WTC11 (cell line): ENCODE measurements at regions not wholly inside any gene's neighbourhood (a gene's known extent, or its start where the extent isn't known, plus 50 kb on each side); places are given as distances from the start of the nearest gene placed in this dataset.

Source experiments
- ATAC-seq: fragments of 200-7000 bp; cut with Tn5 transposase; 2 replicates; pipeline ENCODE4 v1.10.0; 2021; ENCODE audit warnings: mild to moderate bottlenecking, moderate library complexity
- CTCF ChIA-PET: fragments of 300-600 bp; sonication (Branson Sonifier 250); formaldehyde crosslinking; loops from one replicate; lab custom pipeline; 2021; ENCODE audit warnings: antibody characterized with exemption; lab: Charles Lee
- POLR2A ChIA-PET: fragments of 350-600 bp; sonication (Branson Sonifier 250); formaldehyde crosslinking; loops from one replicate; lab custom pipeline; 2021; ENCODE audit warnings: antibody characterized with exemption; lab: Charles Lee
- DNase-seq: peaks from one replicate; pipeline ENCODE4 v3.0.0; 2021; ENCODE audit warnings: low spot score
- H3K27ac Mint-ChIP-seq: 2 replicates; pipeline ENCODE4 v1.8.0; 2021; ENCODE audit warnings: mixed read lengths
- H3K27me3 Mint-ChIP-seq: 2 replicates; pipeline ENCODE4 v1.8.0; 2021; ENCODE audit warnings: low read depth, mild to moderate bottlenecking, moderate library complexity, mixed read lengths
- H3K36me3 Mint-ChIP-seq: 2 replicates; pipeline ENCODE4 v1.8.0; 2021; ENCODE audit warnings: mixed read lengths
- H3K4me1 Mint-ChIP-seq: 2 replicates; pipeline ENCODE4 v1.8.0; 2022; ENCODE audit warnings: mixed read lengths
- H3K4me3 Mint-ChIP-seq: 2 replicates; pipeline ENCODE4 v1.8.0; 2021; ENCODE audit warnings: mild to moderate bottlenecking, moderate library complexity, mixed read lengths
- H3K9me3 Mint-ChIP-seq: 2 replicates; pipeline ENCODE4 v1.8.0; 2021; ENCODE audit warnings: mixed read lengths
- AFF4 ChIP-seq: sonication (generic); formaldehyde crosslinking; IDR thresholded peaks from 2 replicates; pipeline ENCODE4 v1.8.1; 2023; ENCODE audit warnings: mild to moderate bottlenecking, missing genetic modification reagents, borderline replicate concordance
- ARID4B ChIP-seq: sonication (generic); formaldehyde crosslinking; IDR thresholded peaks from 2 replicates; pipeline ENCODE4 v1.8.0; 2023; ENCODE audit warnings: missing genetic modification reagents, mild to moderate bottlenecking, borderline replicate concordance
- ATF1 ChIP-seq: sonication (generic); formaldehyde crosslinking; IDR thresholded peaks from 2 replicates; pipeline ENCODE4 v1.8.1; 2023; ENCODE audit warnings: mild to moderate bottlenecking, moderate library complexity, missing genetic modification reagents
- ATF3 ChIP-seq: sonication (generic); formaldehyde crosslinking; conservative IDR thresholded peaks from 2 replicates; pipeline ENCODE4 v1.8.1; 2022; ENCODE audit warnings: mild to moderate bottlenecking, missing genetic modification reagents
- CBFB ChIP-seq: sonication (generic); formaldehyde crosslinking; IDR thresholded peaks from 2 replicates; pipeline ENCODE4 v1.8.1; 2022; ENCODE audit warnings: mild to moderate bottlenecking, low read depth, missing genetic modification reagents
- CREM ChIP-seq: sonication (generic); formaldehyde crosslinking; IDR thresholded peaks from 2 replicates; pipeline ENCODE4 v1.8.1; 2022; ENCODE audit warnings: mild to moderate bottlenecking, missing genetic modification reagents, moderate library complexity
- CTCF ChIP-seq: fragments of 200-600 bp; IDR thresholded peaks from 2 replicates; pipeline ENCODE4 v1.8.0; 2022; ENCODE audit warnings: antibody characterized with exemption
- FOXP1 ChIP-seq: sonication (generic); formaldehyde crosslinking; IDR thresholded peaks from 2 replicates; pipeline ENCODE4 v1.8.0; 2022; ENCODE audit warnings: missing genetic modification reagents, mild to moderate bottlenecking, moderate library complexity, borderline replicate concordance
- GABPB1 ChIP-seq: sonication (generic); formaldehyde crosslinking; IDR thresholded peaks from 2 replicates; pipeline ENCODE4 v1.8.1; 2023; ENCODE audit warnings: mild to moderate bottlenecking, missing genetic modification reagents
- HMGA2 ChIP-seq: fragments of 250-450 bp; sonication (Bioruptor Pico); IDR thresholded peaks from 2 replicates; pipeline ENCODE4 v1.4.0; 2021; ENCODE audit warnings: mild to moderate bottlenecking, moderate library complexity
- MYBL2 ChIP-seq: sonication (generic); formaldehyde crosslinking; IDR thresholded peaks from 2 replicates; pipeline ENCODE4 v1.8.1; 2023; ENCODE audit warnings: mild to moderate bottlenecking, moderate library complexity, missing genetic modification reagents
- NR3C1 ChIP-seq: sonication (generic); formaldehyde crosslinking; conservative IDR thresholded peaks from 2 replicates; pipeline ENCODE4 v1.8.1; 2023; ENCODE audit warnings: low read depth, mild to moderate bottlenecking, missing genetic modification reagents
- RORB ChIP-seq: fragments of 250-450 bp; sonication (Bioruptor Pico); IDR thresholded peaks from 2 replicates; pipeline ENCODE4 v1.9.0; 2021; ENCODE audit warnings: mild to moderate bottlenecking
- SOX15 ChIP-seq: fragments of 250-450 bp; sonication (Bioruptor Pico); IDR thresholded peaks from 2 replicates; pipeline ENCODE4 v1.9.0; 2021; ENCODE audit warnings: mild to moderate bottlenecking
- SP1 ChIP-seq: sonication (generic); formaldehyde crosslinking; conservative IDR thresholded peaks from 2 replicates; pipeline ENCODE4 v1.8.1; 2022; ENCODE audit warnings: missing genetic modification reagents
- TCF7 ChIP-seq: sonication (generic); formaldehyde crosslinking; IDR thresholded peaks from 2 replicates; pipeline ENCODE4 v1.8.0; 2022; ENCODE audit warnings: mild to moderate bottlenecking, low read depth, missing genetic modification reagents, moderate library complexity
- TEAD1 ChIP-seq: sonication (generic); formaldehyde crosslinking; IDR thresholded peaks from 2 replicates; pipeline ENCODE4 v1.8.0; 2022; ENCODE audit warnings: mild to moderate bottlenecking, missing genetic modification reagents
- ZNF121 ChIP-seq: sonication (generic); formaldehyde crosslinking; IDR thresholded peaks from 2 replicates; pipeline ENCODE4 v1.8.0; 2023; ENCODE audit warnings: missing genetic modification reagents
- ZNF396 ChIP-seq: fragments of 250-450 bp; sonication (Bioruptor Pico); IDR thresholded peaks from 2 replicates; pipeline ENCODE4 v1.8.0; 2021; ENCODE audit warnings: mild to moderate bottlenecking, moderate library complexity, borderline replicate concordance
- ZNF416 ChIP-seq: fragments of 250-450 bp; sonication (Bioruptor Pico); IDR thresholded peaks from 2 replicates; pipeline ENCODE4 v1.9.0; 2021; ENCODE audit warnings: mild to moderate bottlenecking, inconsistent platforms
- ZNF671 ChIP-seq: fragments of 250-450 bp; sonication (Bioruptor Pico); IDR thresholded peaks from 2 replicates; pipeline ENCODE4 v1.8.0; 2021; ENCODE audit warnings: mild to moderate bottlenecking
- TF ChIP-seq, protein P1 (sequence below): sonication (generic); formaldehyde crosslinking; IDR thresholded peaks from 2 replicates; pipeline ENCODE4 v1.8.1; 2023; ENCODE audit warnings: mild to moderate bottlenecking, missing genetic modification reagents
- TF ChIP-seq, protein P2 (sequence below): sonication (generic); formaldehyde crosslinking; IDR thresholded peaks from 2 replicates; pipeline ENCODE4 v1.8.1; 2023; ENCODE audit warnings: mild to moderate bottlenecking, missing genetic modification reagents, moderate library complexity
- TF ChIP-seq, protein P3 (sequence below): sonication (generic); formaldehyde crosslinking; IDR thresholded peaks from 2 replicates; pipeline ENCODE4 v1.8.0; 2022; ENCODE audit warnings: mild to moderate bottlenecking, missing genetic modification reagents

DNA sequence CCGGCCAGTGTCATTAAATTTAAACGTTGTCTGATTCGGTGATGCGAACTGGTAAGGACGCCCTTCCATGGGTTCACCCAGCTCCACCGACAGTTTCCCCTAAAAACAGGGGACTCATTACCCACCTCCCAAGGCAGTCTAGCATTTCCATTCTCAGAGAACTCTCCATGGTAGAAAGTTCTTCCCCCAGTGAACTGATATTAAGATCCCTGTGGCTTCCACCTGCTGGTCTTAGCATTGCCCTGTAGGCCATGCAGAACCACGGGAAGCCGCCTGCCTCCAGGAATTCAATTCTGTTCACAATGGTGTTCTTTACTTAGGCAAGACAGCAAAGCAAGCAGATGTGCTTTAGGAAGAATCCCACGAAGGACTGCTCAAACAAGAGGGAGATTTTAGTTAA lies 128.9 kb upstream of the NANOS1 start (continued):
- TF ChIP-seq CTCF, result no peak

- no peak for ATAC-seq
- TF ChIP-seq ZNF416 (CRISPR knock-in tag) (no peak), HMGA2 (no peak), SP1 (CRISPR knock-in tag) (no peak), FOXP1 (CRISPR knock-in tag) (no peak), TEAD1 (CRISPR knock-in tag) (no peak), RORB (CRISPR knock-in tag) (no peak), ATF1 (CRISPR knock-in tag) (no peak), ZNF121 (no peak), GABPB1 (CRISPR knock-in tag) (no peak), AFF4 (CRISPR knock-in tag) (no peak), ZNF671 (no peak), ZNF396 (CRISPR knock-in tag) (no peak), CREM (CRISPR knock-in tag) (no peak), SOX15 (CRISPR knock-in tag) (no peak)
- TF ChIP-seq, protein P1, sequence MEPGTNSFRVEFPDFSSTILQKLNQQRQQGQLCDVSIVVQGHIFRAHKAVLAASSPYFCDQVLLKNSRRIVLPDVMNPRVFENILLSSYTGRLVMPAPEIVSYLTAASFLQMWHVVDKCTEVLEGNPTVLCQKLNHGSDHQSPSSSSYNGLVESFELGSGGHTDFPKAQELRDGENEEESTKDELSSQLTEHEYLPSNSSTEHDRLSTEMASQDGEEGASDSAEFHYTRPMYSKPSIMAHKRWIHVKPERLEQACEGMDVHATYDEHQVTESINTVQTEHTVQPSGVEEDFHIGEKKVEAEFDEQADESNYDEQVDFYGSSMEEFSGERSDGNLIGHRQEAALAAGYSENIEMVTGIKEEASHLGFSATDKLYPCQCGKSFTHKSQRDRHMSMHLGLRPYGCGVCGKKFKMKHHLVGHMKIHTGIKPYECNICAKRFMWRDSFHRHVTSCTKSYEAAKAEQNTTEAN, result no peak
- H3K27me3 Mint-ChIP-seq, result no peaks in the 10 kb centered on the region; the same call in 1 of the 2 replicates
- no peak overlapping the region for H3K4me3 Mint-ChIP-seq
- ChIA-PET POLR2A (no interaction called here), CTCF (no interaction called here)
- H3K9me3 Mint-ChIP-seq, result peaks cover 3% of the 10 kb centered on the region; the same call in 1 of the 2 replicates
- H3K4me1 Mint-ChIP-seq, result no peaks in the 10 kb centered on the region
- no peak overlapping the region for H3K27ac Mint-ChIP-seq
- H3K36me3 Mint-ChIP-seq, result no peaks in the 10 kb centered on the region
- no peak for DNase-seq
Observed at GRCh38 chr10:118901380-118901779, 128.1 kb upstream of the NANOS1 start.

GRCh38 chr10:118901906-118902305 lies 127.6 kb upstream of the NANOS1 start:
- no peak for ATAC-seq
- H3K4me3 Mint-ChIP-seq, result no peak overlapping the region
- H3K27ac Mint-ChIP-seq, result no peak overlapping the region
- POLR2A ChIA-PET, result no interaction called here
- no peaks in the 10 kb centered on the region for H3K4me1 Mint-ChIP-seq
- H3K9me3 Mint-ChIP-seq, result peaks cover 3% of the 10 kb centered on the region; the same call in 1 of the 2 replicates
- no peak for DNase-seq
- no peaks in the 10 kb centered on the region for H3K36me3 Mint-ChIP-seq
- CTCF ChIA-PET, result no interaction called here
- H3K27me3 Mint-ChIP-seq, result no peaks in the 10 kb centered on the region; the same call in 1 of the 2 replicates
- no peak for TF ChIP-seq NR3C1 (CRISPR knock-in tag)
- no peak for TF ChIP-seq SOX15 (CRISPR knock-in tag)
- TF ChIP-seq, protein P2, sequence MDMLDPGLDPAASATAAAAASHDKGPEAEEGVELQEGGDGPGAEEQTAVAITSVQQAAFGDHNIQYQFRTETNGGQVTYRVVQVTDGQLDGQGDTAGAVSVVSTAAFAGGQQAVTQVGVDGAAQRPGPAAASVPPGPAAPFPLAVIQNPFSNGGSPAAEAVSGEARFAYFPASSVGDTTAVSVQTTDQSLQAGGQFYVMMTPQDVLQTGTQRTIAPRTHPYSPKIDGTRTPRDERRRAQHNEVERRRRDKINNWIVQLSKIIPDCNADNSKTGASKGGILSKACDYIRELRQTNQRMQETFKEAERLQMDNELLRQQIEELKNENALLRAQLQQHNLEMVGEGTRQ (CRISPR knock-in tag), result no peak
- TF ChIP-seq MYBL2 (CRISPR knock-in tag), result no peak
- TF ChIP-seq, protein P3, sequence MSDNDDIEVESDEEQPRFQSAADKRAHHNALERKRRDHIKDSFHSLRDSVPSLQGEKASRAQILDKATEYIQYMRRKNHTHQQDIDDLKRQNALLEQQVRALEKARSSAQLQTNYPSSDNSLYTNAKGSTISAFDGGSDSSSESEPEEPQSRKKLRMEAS (CRISPR knock-in tag), result no peak
- TF ChIP-seq TCF7 (CRISPR knock-in tag), result no peak
- TF ChIP-seq ZNF396 (CRISPR knock-in tag), result no peak
- no peak for TF ChIP-seq ATF3 (CRISPR knock-in tag)
- TF ChIP-seq CBFB, result no peak
- no peak for TF ChIP-seq ARID4B (CRISPR knock-in tag)
